Gastrocnemius medialis (tissue), 4 donors: ENCODE measurements at regions not wholly inside any gene's neighbourhood (a gene's known extent, or its start where the extent isn't known, plus 50 kb on each side); places are given as distances from the start of the nearest gene placed in this dataset.

Experiments
- CTCF ChIP-seq, 5 experiments: fragments of 450-650 bp in 3 of 5; fragments of 200-600 bp in 2 of 5; sonication (generic) in 2 of 5; IDR thresholded peaks in 4 of 5; conservative IDR thresholded peaks in 1 of 5; 1 replicate in 4 of 5; 2 replicates in 1 of 5; pipeline ENCODE4 v1.5.1; 2016 to 2019; ENCODE audit warnings: antibody characterized with exemption in 5 of 5, mild to moderate bottlenecking in 3 of 5, moderate library complexity in 3 of 5
- POLR2A ChIP-seq, 2 donors: fragments of 450-650 bp; IDR thresholded peaks; one replicate each; pipeline ENCODE4 v1.6.1; 2017; ENCODE audit warnings: antibody characterized with exemption in 2 of 2, mild to moderate bottlenecking in 2 of 2, moderate library complexity in 2 of 2

- TF ChIP-seq CTCF (IDR thresholded peaks at IDR 0.05 in 4 of 5, conservative IDR thresholded peaks at IDR 0.05 in 1 of 5) (no peak), POLR2A (IDR thresholded peaks at IDR 0.05) (no peak)
These were observed 187.2 kb upstream of the FANCL start for GRCh38 chr2:58428096-58429013.
